Adrenal gland (tissue), 9 donors: ENCODE measurements at regions not wholly inside any gene's neighbourhood (a gene's known extent, or its start where the extent isn't known, plus 50 kb on each side); places are given as distances from the start of the nearest gene placed in this dataset.
"Not testable (repeated sequence)": the region's sequence is repeated elsewhere in the genome, so short reads cannot be mapped to it uniquely, and the experiment has no call there.

ENCODE experiments used
- DNase-seq, 7 donors: peaks; one replicate each; pipeline ENCODE4 v3.0.0-alpha.2; 2019 to 2020
- H3K27ac ChIP-seq, 5 donors: fragments of 200-600 bp; sonication (generic) in 4 of 5; 1 replicate in 3 of 5; 2 replicates in 2 of 5; pipeline versions ENCODE4 v1.5.1 to v1.8.0; 2016 to 2020; ENCODE audit warnings: mild to moderate bottlenecking in 1 of 5
- H3K27me3 ChIP-seq: fragments of 200-600 bp; 2 replicates; pipeline ENCODE4 v1.8.0; 2021
- H3K36me3 ChIP-seq, 2 donors: fragments of 200-600 bp; replicated peaks in 1 of 2; 1 replicate in 1 of 2; 2 replicates in 1 of 2; pipeline versions ENCODE4 v1.5.1 to v1.8.0; 2018 to 2022
- H3K4me1 ChIP-seq, 2 donors: fragments of 200-600 bp; replicated peaks in 1 of 2; 1 replicate in 1 of 2; 2 replicates in 1 of 2; pipeline versions ENCODE4 v1.5.1 to v1.8.0; 2018 to 2021
- H3K4me3 ChIP-seq, 4 donors: fragments of 200-600 bp; sonication (generic) in 3 of 4; one replicate each; pipeline ENCODE4 v1.5.1; 2016 to 2018
- H3K9me3 ChIP-seq, 3 donors: fragments of 200-600 bp; sonication (generic) in 1 of 3; replicated peaks in 1 of 3; 1 replicate in 2 of 3; 2 replicates in 1 of 3; pipeline versions ENCODE4 v1.5.1 to v1.8.0; 2016 to 2021
- POLR2A ChIP-seq, 2 donors: fragments of 450-650 bp; IDR thresholded peaks; one replicate each; pipeline ENCODE4 v1.6.1; 2017; ENCODE audit warnings: antibody characterized with exemption in 2 of 2, mild to moderate bottlenecking in 2 of 2, moderate library complexity in 1 of 2
- WGBS, 4 donors: extraction: QIAGEN DNeasy Blood & Tissue Kit in 2 of 4; methylation state at CpG; one replicate each; pipeline versions ENCODE4 v1.1.5 to v1.1.7; 2013 to 2017; 5-methylcytosine and 5-hydroxymethylcytosine counted together
- intact Hi-C, 2 donors: fragments of 100-400 bp; cut with DNase I; formaldehyde crosslinking; loops; one replicate each; pipeline versions ENCODE4 v1.14.1 to v1.15.0; 2022 to 2023
- TF ChIP-seq, protein P1 (sequence below), 6 experiments: fragments of 450-650 bp in 4 of 6; fragments of 200-600 bp in 2 of 6; sonication (generic) in 1 of 6; IDR thresholded peaks; 1 replicate in 5 of 6; 2 replicates in 1 of 6; pipeline versions ENCODE4 v1.5.1 to v1.8.0; 2016 to 2021; ENCODE audit warnings: antibody characterized with exemption in 6 of 6, mild to moderate bottlenecking in 2 of 6, moderate library complexity in 1 of 6
- donor health status: healthy with polysubstance abuse.
- donor health status: Bipolar disorder and iron deficiency.
- donor health status: DM: yes; HTN: yes; CAD: no.
- donor health status: DM: no; HTN: no; CAD: no.
- donor health status: DM: no; HTN: no; CAD: no.

DNA sequence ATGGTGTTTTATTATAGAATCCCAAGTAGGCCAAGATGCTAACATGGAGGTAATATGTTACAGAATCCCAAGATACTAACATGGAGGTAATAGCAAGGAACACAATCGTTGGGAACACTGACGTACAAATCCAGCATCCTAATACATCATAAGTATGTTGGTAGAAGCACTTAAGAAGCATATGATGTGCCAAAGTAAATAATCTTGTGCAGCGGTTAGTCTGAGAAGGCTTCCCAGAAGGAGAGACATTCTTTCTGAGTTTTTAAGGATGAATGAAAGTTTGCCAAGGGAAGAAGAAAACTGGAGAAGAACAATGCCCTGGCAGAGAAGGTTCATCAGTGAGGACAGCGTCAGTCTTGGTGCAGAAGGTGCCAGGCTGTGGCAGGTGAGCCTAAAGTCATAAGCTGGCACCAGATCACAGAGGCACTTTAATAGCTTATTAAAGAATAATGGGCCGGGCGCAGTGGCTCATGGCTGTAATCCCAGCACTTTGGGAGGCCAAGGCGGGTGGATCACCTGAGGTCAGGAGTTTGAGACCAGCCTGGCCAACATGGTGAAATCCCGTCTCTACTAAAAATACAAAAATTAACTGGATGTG is 294.5 kb upstream of the PIK3R1 start:
- DNase-seq, result no peak
- no peak overlapping the region for H3K27ac ChIP-seq
- H3K9me3 ChIP-seq, result no peaks in the 10 kb centered on the region
- intact Hi-C loops, result no loop called here
- WGBS, 4 donors, result 80 to 85% (median 81%) methylated on average over 8 of the region's 8 CpGs
- TF ChIP-seq, protein P1, sequence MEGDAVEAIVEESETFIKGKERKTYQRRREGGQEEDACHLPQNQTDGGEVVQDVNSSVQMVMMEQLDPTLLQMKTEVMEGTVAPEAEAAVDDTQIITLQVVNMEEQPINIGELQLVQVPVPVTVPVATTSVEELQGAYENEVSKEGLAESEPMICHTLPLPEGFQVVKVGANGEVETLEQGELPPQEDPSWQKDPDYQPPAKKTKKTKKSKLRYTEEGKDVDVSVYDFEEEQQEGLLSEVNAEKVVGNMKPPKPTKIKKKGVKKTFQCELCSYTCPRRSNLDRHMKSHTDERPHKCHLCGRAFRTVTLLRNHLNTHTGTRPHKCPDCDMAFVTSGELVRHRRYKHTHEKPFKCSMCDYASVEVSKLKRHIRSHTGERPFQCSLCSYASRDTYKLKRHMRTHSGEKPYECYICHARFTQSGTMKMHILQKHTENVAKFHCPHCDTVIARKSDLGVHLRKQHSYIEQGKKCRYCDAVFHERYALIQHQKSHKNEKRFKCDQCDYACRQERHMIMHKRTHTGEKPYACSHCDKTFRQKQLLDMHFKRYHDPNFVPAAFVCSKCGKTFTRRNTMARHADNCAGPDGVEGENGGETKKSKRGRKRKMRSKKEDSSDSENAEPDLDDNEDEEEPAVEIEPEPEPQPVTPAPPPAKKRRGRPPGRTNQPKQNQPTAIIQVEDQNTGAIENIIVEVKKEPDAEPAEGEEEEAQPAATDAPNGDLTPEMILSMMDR (IDR thresholded peaks at IDR 0.05), result no peak
- no peak for TF ChIP-seq POLR2A (IDR thresholded peaks at IDR 0.05)
- no peaks in the 10 kb centered on the region for H3K4me1 ChIP-seq
- no peak overlapping the region for H3K4me3 ChIP-seq
- no peaks in the 10 kb centered on the region for H3K27me3 ChIP-seq
- no peaks in the 10 kb centered on the region for H3K36me3 ChIP-seq

DNA sequence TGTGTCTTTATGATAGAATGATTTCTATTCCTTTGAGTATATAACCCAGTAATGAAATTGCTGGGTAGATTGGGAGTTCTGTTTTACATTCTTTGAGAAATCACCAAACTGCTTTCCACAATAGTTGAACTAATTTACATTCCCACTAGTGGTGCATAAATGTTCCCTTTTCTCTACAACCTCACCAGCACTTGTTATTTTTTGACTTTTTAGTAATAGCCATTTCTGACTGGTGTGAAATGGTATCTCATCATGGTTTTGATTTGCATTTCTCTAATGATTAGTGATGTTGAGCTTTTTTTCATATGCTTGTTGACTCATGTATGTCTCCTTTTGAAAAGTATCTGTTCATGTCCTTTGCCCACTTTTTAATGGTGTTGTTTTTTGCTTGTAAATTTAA is 296.0 kb upstream of the PIK3R1 start:
- H3K27me3 ChIP-seq, H3K4me1 ChIP-seq, H3K27ac ChIP-seq, intact Hi-C loops, H3K36me3 ChIP-seq, H3K4me3 ChIP-seq, DNase-seq, H3K9me3 ChIP-seq: not testable (repeated sequence)

DNA sequence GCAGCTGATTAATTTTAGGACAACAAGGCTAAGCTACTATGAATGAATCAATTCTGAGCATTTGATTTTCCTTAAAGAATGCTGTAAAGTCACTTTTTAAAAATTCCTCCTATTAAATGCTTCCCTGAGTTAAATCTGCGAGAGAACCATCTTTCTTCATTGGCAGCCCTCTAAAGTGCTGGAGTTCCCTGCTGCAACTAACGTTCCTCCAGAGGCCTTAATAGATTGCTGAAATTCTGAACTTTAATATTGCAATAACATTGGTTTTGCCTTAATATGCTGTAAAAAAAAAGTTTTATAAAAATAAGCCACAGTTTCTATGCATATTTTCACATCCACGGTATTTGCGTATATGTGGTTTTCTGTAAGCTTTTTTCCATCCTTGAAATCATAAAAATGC is 298.0 kb upstream of the PIK3R1 start:
- Histone ChIP-seq H3K36me3 (no peaks in the 10 kb centered on the region), H3K4me3 (no peak overlapping the region), H3K4me1 (no peaks in the 10 kb centered on the region), H3K27ac (no peak overlapping the region), H3K9me3 (no peaks in the 10 kb centered on the region), H3K27me3 (no peaks in the 10 kb centered on the region)
- no peak for DNase-seq
- intact Hi-C loops, result no loop called here
- WGBS, 4 donors, result 77 to 81% (median 79%) methylated on average over 4 of the region's 4 CpGs
- no peak for TF ChIP-seq POLR2A (IDR thresholded peaks at IDR 0.05)
- TF ChIP-seq, protein P1 (IDR thresholded peaks at IDR 0.05), result no peak

DNA sequence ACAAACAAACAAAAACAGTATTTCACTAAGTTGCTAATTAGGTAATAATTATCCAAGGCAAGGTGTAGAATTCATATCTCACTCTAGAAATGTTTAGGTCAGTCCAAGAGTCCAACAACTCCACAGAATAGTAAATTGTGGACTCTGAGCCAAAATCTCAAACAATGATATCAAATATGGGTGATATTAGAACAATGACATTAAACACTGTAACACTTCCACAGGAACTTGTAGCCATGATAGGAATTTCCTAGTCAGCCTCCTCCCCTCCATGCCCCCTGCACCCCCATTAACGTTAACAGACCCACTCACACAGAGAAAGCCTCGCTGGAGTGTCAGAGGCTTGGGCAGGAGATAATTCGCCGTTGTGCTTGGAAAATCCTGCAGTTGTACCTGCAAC is 305.0 kb upstream of the PIK3R1 start:
- TF ChIP-seq, protein P1 (IDR thresholded peaks at IDR 0.05), result no peak
- TF ChIP-seq POLR2A (IDR thresholded peaks at IDR 0.05), result no peak
- no peak overlapping the region for H3K27ac ChIP-seq
- DNase-seq, result no peak
- intact Hi-C loops, result no loop called here
- no peaks in the 10 kb centered on the region for H3K9me3 ChIP-seq
- no peaks in the 10 kb centered on the region for H3K4me1 ChIP-seq
- H3K36me3 ChIP-seq, result no peaks in the 10 kb centered on the region
- WGBS, 4 donors, result 45 to 82% (median 69%) methylated on average over 4 of the region's 4 CpGs
- no peaks in the 10 kb centered on the region for H3K27me3 ChIP-seq
- H3K4me3 ChIP-seq, result no peak overlapping the region

DNA sequence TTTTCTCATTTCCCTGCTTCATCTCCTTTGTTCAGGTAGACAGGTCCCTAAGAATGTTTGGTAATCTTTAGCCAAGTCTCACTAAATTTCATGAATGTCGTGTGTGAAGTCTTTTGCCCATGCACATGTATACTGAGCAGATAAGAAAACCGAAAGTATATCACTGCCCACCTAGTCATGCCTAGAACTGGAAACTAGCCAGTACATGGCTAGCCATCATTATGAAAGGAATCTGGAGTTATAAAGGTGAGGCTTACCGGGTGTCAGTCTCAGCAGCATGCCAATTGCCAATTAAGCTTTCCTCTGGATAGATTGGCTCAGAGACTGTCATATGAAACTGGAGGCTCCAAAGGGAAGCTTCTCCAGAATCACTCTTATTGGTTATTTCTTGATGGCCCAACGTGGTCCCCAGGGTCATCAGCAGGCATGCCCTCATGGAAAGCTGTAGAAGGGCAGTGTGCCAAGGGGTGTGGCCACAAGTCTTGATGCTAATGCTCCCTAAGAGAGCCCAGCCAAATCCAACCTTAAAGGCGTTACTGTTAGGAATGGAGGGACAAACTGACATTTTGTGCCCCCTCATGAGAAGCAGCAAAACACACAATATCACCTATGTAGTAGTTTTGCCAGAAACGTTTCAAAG is 307.3 kb upstream of the PIK3R1 start:
- DNase-seq, result no peak
- Histone ChIP-seq H3K9me3 (no peaks in the 10 kb centered on the region), H3K27ac (no peak overlapping the region), H3K4me3 (no peak overlapping the region), H3K36me3 (no peaks in the 10 kb centered on the region), H3K4me1 (peaks cover 0 to 1% of the 10 kb centered on the region in 2 donors), H3K27me3 (no peaks in the 10 kb centered on the region)
- no peak for TF ChIP-seq POLR2A (IDR thresholded peaks at IDR 0.05)
- TF ChIP-seq, protein P1 (IDR thresholded peaks at IDR 0.05), result no peak
- 66 to 81% (median 76%) methylated on average over 5 to 6 of the region's 6 CpGs for WGBS, 4 donors
- intact Hi-C loops, result no loop called here
